Nephron (organoid): ENCODE measurements at regions not wholly inside any gene's neighbourhood (a gene's known extent, or its start where the extent isn't known, plus 50 kb on each side); places are given as distances from the start of the nearest gene placed in this dataset.
A peak's percentile ranks its signal among the peaks of the same experiment; 100 is the strongest.

Source experiments
- H3K27ac Mint-ChIP-seq, 3 experiments: 2 replicates each; pipeline ENCODE4 v1.8.0; 2020; ENCODE audit warnings: mixed read lengths in 3 of 3, mild to moderate bottlenecking in 2 of 3, moderate library complexity in 1 of 3
- H3K27me3 Mint-ChIP-seq: 2 replicates; pipeline ENCODE4 v1.8.0; 2021; ENCODE audit warnings: low read depth, mild to moderate bottlenecking, moderate library complexity, mixed read lengths
- H3K36me3 Mint-ChIP-seq: 2 replicates; pipeline ENCODE4 v1.8.0; 2020; ENCODE audit warnings: low read depth, mixed read lengths
- H3K4me1 Mint-ChIP-seq: 2 replicates; pipeline ENCODE4 v1.8.0; 2020; ENCODE audit warnings: mixed read lengths
- H3K4me3 Mint-ChIP-seq, 3 experiments: 2 replicates each; pipeline ENCODE4 v1.8.0; 2020; ENCODE audit warnings: mild to moderate bottlenecking in 3 of 3, mixed read lengths in 3 of 3, moderate library complexity in 2 of 3
- H3K9me3 Mint-ChIP-seq: 2 replicates; pipeline ENCODE4 v1.8.0; 2020; ENCODE audit warnings: mixed read lengths
- TF ChIP-seq, protein P1 (sequence below), 3 experiments: fragments of 200-600 bp; sonication (generic); IDR thresholded peaks; one replicate each; pipeline ENCODE4 v1.5.0; 2021; ENCODE audit warnings: antibody characterized with exemption in 3 of 3; ENCODE audit not compliant: unreplicated experiment in 3 of 3

- Mint-ChIP-seq H3K27me3 (no peaks in the 10 kb centered on the region), H3K4me3 (no peak overlapping the region), H3K9me3 (peaks cover 25% of the 10 kb centered on the region), H3K27ac (no peak overlapping the region), H3K36me3 (no peaks in the 10 kb centered on the region), H3K4me1 (no peaks in the 10 kb centered on the region)
- TF ChIP-seq, protein P1, sequence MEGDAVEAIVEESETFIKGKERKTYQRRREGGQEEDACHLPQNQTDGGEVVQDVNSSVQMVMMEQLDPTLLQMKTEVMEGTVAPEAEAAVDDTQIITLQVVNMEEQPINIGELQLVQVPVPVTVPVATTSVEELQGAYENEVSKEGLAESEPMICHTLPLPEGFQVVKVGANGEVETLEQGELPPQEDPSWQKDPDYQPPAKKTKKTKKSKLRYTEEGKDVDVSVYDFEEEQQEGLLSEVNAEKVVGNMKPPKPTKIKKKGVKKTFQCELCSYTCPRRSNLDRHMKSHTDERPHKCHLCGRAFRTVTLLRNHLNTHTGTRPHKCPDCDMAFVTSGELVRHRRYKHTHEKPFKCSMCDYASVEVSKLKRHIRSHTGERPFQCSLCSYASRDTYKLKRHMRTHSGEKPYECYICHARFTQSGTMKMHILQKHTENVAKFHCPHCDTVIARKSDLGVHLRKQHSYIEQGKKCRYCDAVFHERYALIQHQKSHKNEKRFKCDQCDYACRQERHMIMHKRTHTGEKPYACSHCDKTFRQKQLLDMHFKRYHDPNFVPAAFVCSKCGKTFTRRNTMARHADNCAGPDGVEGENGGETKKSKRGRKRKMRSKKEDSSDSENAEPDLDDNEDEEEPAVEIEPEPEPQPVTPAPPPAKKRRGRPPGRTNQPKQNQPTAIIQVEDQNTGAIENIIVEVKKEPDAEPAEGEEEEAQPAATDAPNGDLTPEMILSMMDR (IDR thresholded peaks at IDR 0.05; ENCODE audit: unreplicated experiment in 3 of 3), result no peak
These were observed 193.0 kb upstream of the MAP1B start for GRCh38 chr5:71914281-71914680.

DNA sequence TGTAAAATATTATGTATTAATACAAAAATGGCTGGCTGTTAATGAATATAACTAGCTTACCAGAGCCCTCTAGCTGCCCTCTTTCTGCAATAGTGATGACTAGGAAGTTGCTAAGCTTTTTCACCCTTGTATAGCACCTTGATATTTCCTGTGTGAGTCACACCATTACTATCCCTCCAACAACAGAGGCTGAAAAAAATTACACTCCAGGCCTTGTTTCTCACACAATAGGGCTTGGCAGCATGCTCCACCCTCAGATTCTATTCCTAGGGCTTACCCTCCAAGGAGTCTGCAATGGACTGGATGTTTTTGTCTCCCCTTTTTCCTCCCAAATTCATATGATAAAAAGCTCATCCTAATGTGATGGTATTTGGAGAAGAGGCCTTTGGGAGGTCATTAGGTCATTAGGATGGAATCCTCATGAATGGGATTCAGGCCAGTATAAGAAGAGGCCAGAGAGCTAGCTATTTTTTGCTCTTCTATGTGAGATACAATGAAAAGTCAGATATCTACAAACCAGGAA lies 184.6 kb upstream of the MAP1B start:
- no peaks in the 10 kb centered on the region for H3K27me3 Mint-ChIP-seq
- no peak overlapping the region for H3K4me3 Mint-ChIP-seq
- no peak overlapping the region for H3K27ac Mint-ChIP-seq
- H3K36me3 Mint-ChIP-seq, result no peaks in the 10 kb centered on the region
- H3K4me1 Mint-ChIP-seq, result peaks cover 19% of the 10 kb centered on the region
- peaks cover 7% of the 10 kb centered on the region for H3K9me3 Mint-ChIP-seq
- TF ChIP-seq, protein P1 (IDR thresholded peaks at IDR 0.05; ENCODE audit: unreplicated experiment in 3 of 3), result no peak

DNA sequence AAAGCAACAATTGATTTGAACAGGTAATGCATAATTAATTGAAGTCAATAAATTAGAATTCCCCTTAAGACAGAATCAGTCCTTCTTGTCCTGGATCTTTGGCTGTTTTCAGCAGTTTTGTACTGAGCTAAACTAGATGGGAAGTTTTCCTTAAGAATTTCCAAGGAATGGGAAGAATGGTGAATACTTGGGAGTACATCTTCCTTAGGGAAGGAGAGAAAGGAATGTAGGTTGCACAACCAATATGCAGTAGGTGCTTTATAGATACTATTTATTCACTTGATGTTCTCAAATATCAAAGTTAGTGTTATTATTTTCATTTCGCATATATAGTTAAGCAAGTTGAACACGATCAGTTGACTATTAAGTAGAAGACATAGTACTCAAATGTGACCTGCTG lies 183.5 kb upstream of the MAP1B start:
- Mint-ChIP-seq H3K4me3 (no peak overlapping the region), H3K4me1 (peaks cover 19% of the 10 kb centered on the region), H3K27ac (no peak overlapping the region), H3K36me3 (no peaks in the 10 kb centered on the region), H3K27me3 (no peaks in the 10 kb centered on the region), H3K9me3 (peaks cover 2% of the 10 kb centered on the region)
- TF ChIP-seq, protein P1 (IDR thresholded peaks at IDR 0.05; ENCODE audit: unreplicated experiment in 3 of 3), result no peak

- Mint-ChIP-seq H3K4me3 (no peak overlapping the region), H3K9me3 (peaks cover 2% of the 10 kb centered on the region), H3K27ac (peak overlapping the region in 1 of 3 experiments; percentile 6), H3K36me3 (no peaks in the 10 kb centered on the region), H3K4me1 (peaks cover 19% of the 10 kb centered on the region), H3K27me3 (no peaks in the 10 kb centered on the region)
- TF ChIP-seq, protein P1 (IDR thresholded peaks at IDR 0.05; ENCODE audit: unreplicated experiment in 3 of 3), result no peak
These were observed 182.9 kb upstream of the MAP1B start for GRCh38 chr5:71924325-71924724.

- TF ChIP-seq, protein P1 (IDR thresholded peaks at IDR 0.05; ENCODE audit: unreplicated experiment in 3 of 3), result no peak
- no peaks in the 10 kb centered on the region for H3K27me3 Mint-ChIP-seq
- peak overlapping the region in 1 of 3 experiments; percentile 6 for H3K27ac Mint-ChIP-seq
- no peaks in the 10 kb centered on the region for H3K36me3 Mint-ChIP-seq
- H3K9me3 Mint-ChIP-seq, result peaks cover 2% of the 10 kb centered on the region
- peaks cover 19% of the 10 kb centered on the region for H3K4me1 Mint-ChIP-seq
- no peak overlapping the region for H3K4me3 Mint-ChIP-seq
These were observed 182.3 kb upstream of the MAP1B start for GRCh38 chr5:71924980-71925379.

DNA sequence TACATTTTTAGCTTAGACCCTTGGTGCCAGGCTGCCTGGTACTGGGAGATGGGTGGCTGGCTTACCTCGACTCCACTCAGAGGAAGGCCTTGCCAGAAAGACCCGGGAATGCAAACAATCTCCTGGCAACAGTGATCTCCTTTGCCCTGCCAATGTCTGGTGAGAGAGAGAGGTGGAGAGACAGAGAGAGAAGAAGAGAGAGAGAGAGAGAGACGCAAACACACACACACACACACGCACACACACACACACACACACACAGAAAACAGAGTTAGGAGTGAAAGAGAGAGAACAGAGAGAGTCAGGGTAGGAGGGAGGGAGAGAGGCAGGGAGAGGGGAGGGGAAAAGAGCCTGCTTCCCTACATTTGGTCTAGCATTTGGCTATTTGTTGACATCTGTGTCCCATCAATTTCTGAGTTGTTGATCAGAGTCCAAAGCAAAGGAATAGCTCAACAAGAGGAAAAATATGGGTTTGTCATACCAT lies 181.6 kb upstream of the MAP1B start:
- no peaks in the 10 kb centered on the region for H3K36me3 Mint-ChIP-seq
- H3K4me1 Mint-ChIP-seq, result peaks cover 19% of the 10 kb centered on the region
- peak overlapping the region in 1 of 3 experiments; percentile 12 for H3K27ac Mint-ChIP-seq
- H3K27me3 Mint-ChIP-seq, result no peaks in the 10 kb centered on the region
- H3K4me3 Mint-ChIP-seq, result no peak overlapping the region
- TF ChIP-seq, protein P1 (IDR thresholded peaks at IDR 0.05; ENCODE audit: unreplicated experiment in 3 of 3), result no peak
- peaks cover 2% of the 10 kb centered on the region for H3K9me3 Mint-ChIP-seq
